ENCODE measurements at regions not wholly inside any gene's neighbourhood (a gene's known extent, or its start where the extent isn't known, plus 50 kb on each side); places are given as distances from the start of the nearest gene placed in this dataset.

GRCh38 chr12:42648061-42648460, 58.5 kb upstream of the PRICKLE1 start:
- DNase-seq (ENCODE audit: low read depth in 4 of 4, low spot score in 1 of 4) = no peak

GRCh38 chr12:42643881-42644579, 54.5 kb upstream of the PRICKLE1 start:
- no peak for DNase-seq (ENCODE audit: low read depth in 4 of 4, low spot score in 1 of 4)

- no peak for DNase-seq (ENCODE audit: low read depth in 4 of 4, low spot score in 1 of 4)
Measured at GRCh38 chr12:42641221-42641885, 51.8 kb upstream of the PRICKLE1 start.

- no peak for DNase-seq (ENCODE audit: low read depth in 4 of 4, low spot score in 1 of 4)
Measured at GRCh38 chr12:42640391-42640790, 50.8 kb upstream of the PRICKLE1 start.

- DNase-seq (ENCODE audit: low read depth in 4 of 4, low spot score in 1 of 4) = no peak
Measured at GRCh38 chr12:42639556-42639955, 50.0 kb upstream of the PRICKLE1 start.

Measured in stimulated activated CD4-positive, alpha-beta T cell treated with anti-CD3 and anti-CD28 coated beads, Interleukin-1b, Interleukin-23, amount 100 ng/mL, for 24 hours (primary cell).